ENCODE measurements at regions not wholly inside any gene's neighbourhood (a gene's known extent, or its start where the extent isn't known, plus 50 kb on each side); places are given as distances from the start of the nearest gene placed in this dataset.

- TF ChIP-seq POLR2AphosphoS5 (IDR thresholded peaks at IDR 0.05) (no peak), CTCF (IDR thresholded peaks at IDR 0.05) (no peak), POLR2A (IDR thresholded peaks at IDR 0.05) (no peak)
Observed at GRCh38 chr14:25113394-25113793, 63.4 kb upstream of the STXBP6 start.

All from suprapubic skin (tissue), 4 donors.